ENCODE measurements at regions not wholly inside any gene's neighbourhood (a gene's known extent, or its start where the extent isn't known, plus 50 kb on each side); places are given as distances from the start of the nearest gene placed in this dataset.

DNA sequence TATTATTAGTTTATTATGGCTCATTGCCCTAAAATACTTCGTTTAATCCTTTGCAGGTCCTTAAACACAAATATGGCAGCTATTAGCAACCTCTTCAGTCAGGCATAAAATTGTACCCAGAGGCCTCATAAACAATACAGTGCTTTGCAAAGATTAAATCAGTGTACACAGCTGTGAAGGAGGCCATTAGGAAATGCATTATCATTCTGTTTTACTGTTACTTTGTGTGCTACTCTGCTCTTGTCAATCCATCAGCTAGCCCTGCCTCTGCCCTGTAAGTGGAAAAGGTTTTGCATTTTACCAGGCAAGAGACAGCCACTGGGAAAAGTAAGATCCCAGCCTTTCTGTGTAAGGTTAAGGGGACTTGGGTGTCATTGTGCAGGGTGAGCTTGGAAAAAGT lies 415.7 kb upstream of the DAB1 start:
- Histone ChIP-seq H3K4me1 (no peaks in the 10 kb centered on the region), H3K4me3 (no peak overlapping the region), H3K27me3 (no peaks in the 10 kb centered on the region), H3K27ac (no peak overlapping the region), H3K36me3 (no peaks in the 10 kb centered on the region), H3K9me3 (peaks cover 0 to 11% of the 10 kb centered on the region in 2 donors)
- TF ChIP-seq, protein P1, sequence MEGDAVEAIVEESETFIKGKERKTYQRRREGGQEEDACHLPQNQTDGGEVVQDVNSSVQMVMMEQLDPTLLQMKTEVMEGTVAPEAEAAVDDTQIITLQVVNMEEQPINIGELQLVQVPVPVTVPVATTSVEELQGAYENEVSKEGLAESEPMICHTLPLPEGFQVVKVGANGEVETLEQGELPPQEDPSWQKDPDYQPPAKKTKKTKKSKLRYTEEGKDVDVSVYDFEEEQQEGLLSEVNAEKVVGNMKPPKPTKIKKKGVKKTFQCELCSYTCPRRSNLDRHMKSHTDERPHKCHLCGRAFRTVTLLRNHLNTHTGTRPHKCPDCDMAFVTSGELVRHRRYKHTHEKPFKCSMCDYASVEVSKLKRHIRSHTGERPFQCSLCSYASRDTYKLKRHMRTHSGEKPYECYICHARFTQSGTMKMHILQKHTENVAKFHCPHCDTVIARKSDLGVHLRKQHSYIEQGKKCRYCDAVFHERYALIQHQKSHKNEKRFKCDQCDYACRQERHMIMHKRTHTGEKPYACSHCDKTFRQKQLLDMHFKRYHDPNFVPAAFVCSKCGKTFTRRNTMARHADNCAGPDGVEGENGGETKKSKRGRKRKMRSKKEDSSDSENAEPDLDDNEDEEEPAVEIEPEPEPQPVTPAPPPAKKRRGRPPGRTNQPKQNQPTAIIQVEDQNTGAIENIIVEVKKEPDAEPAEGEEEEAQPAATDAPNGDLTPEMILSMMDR (IDR thresholded peaks at IDR 0.05), result no peak
- no peak for DNase-seq (ENCODE audit: low spot score)

DNA sequence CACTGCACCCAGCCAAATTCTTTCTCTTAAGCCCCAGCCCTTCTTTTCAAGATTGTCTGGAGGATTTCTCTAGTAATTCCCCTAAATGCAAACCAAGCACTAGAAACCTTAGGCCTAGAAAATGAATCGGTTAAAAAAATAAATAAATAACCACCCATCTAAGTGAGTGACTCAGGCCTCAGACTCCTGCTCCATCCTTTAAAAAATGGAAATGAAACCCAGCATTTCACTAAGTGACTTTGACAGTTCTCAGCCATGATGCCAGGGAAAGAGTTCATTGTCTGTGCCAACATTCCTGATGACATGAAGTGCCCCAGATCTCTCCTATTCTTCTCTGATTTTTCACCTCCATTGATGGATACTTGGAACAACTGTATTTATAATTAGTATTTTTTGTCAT lies 415.2 kb upstream of the DAB1 start:
- Histone ChIP-seq H3K27me3 (no peaks in the 10 kb centered on the region), H3K36me3 (no peaks in the 10 kb centered on the region), H3K4me3 (no peak overlapping the region), H3K4me1 (no peaks in the 10 kb centered on the region), H3K9me3 (peaks cover 0 to 11% of the 10 kb centered on the region in 2 donors), H3K27ac (no peak overlapping the region)
- TF ChIP-seq, protein P1 (IDR thresholded peaks at IDR 0.05), result no peak
- no peak for DNase-seq (ENCODE audit: low spot score)

DNA sequence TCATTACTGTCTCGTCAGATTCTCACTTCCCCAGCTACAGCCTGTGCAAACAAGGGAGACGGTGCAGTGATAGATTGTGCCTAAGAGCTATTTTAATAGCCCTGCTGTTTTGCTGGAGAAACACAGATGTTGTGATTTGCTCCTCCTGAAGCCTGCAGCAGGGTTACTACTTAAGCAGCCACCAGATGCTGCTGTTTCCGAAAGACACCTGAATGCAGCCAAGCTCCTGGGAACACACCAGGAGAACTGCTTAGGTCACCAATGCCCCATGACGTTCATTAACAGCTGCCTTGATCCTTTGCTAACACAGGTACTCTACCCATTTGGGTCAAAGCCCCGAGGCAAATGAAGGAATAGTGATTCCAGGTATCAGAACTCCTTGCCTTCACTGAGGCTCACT lies 411.8 kb upstream of the DAB1 start:
- Histone ChIP-seq H3K27ac (no peak overlapping the region), H3K36me3 (no peaks in the 10 kb centered on the region), H3K4me1 (no peaks in the 10 kb centered on the region), H3K4me3 (no peak overlapping the region), H3K27me3 (no peaks in the 10 kb centered on the region), H3K9me3 (no peaks in the 10 kb centered on the region)
- no peak for DNase-seq (ENCODE audit: low spot score)
- TF ChIP-seq, protein P1 (IDR thresholded peaks at IDR 0.05), result no peak

DNA sequence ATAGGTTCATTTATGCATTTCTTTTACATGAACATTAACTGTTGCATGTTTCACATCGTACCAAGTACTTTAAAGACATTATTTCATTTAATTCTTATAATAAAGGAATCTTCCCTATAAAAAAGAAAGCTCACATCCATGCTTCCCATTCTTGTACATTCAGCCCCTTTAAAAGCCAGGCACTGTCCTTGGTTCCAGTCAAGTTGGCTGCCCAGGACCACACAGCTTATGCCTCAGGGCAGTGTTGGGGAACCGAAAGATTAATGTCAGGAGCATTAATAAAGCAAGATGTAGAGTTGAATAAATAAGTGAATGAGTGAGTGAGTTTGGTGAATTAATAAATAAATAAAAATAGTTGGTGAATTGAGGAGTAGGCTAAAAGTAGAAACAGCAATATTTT lies 409.4 kb upstream of the DAB1 start:
- TF ChIP-seq, protein P1 (IDR thresholded peaks at IDR 0.05), result no peak
- Histone ChIP-seq H3K4me3 (no peak overlapping the region), H3K27me3 (no peaks in the 10 kb centered on the region), H3K27ac (no peak overlapping the region), H3K9me3 (no peaks in the 10 kb centered on the region), H3K36me3 (no peaks in the 10 kb centered on the region), H3K4me1 (no peaks in the 10 kb centered on the region)
- DNase-seq (ENCODE audit: low spot score), result no peak

DNA sequence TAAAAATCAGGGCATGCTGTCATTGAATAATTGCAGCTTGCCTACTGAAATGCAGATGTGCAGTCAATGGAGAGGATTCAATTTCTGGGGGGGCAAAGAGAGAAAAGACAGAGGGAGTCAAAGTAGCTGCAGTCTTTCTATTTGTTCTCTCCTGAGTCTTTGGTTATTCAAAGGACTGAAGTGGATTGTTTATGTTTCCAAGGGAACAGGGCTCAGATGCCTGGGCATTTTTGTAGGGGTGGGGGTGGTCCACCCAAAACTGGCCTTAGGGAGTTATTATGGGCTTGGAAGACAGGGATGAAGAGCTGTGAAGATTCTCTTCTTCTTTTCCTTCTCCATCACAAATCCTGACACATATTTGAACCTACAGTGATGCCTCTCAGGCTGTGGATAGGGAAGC lies 408.8 kb upstream of the DAB1 start:
- Histone ChIP-seq H3K4me1 (no peaks in the 10 kb centered on the region), H3K27me3 (no peaks in the 10 kb centered on the region), H3K9me3 (no peaks in the 10 kb centered on the region), H3K4me3 (no peak overlapping the region), H3K36me3 (no peaks in the 10 kb centered on the region), H3K27ac (no peak overlapping the region)
- TF ChIP-seq, protein P1 (IDR thresholded peaks at IDR 0.05), result no peak
- DNase-seq (ENCODE audit: low spot score), result no peak

DNA sequence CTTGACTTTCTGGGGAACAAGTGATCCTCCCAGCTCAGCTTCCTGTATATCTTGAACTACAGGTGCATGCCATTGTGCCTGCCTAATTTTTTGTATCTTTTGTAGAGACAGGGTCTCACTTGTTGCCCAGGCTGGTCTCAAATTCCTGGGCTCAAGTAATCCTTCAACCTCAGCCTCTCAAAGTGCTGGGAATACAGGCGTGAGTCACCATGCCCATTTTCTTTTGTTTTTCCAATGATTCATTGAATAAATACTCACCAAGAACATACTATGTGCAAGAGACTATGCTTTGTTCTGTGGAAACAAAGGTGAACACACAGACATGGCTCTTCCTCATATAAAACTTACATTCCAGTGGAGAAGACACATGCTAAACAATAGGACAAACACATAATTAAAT lies 407.8 kb upstream of the DAB1 start:
- TF ChIP-seq, protein P1 (IDR thresholded peaks at IDR 0.05), result no peak
- Histone ChIP-seq H3K27me3 (no peaks in the 10 kb centered on the region), H3K9me3 (no peaks in the 10 kb centered on the region), H3K36me3 (no peaks in the 10 kb centered on the region), H3K27ac (no peak overlapping the region), H3K4me1 (no peaks in the 10 kb centered on the region), H3K4me3 (no peak overlapping the region)
- no peak for DNase-seq (ENCODE audit: low spot score)

All from right atrium auricular region (tissue), 2 donors.